Activated CD8-positive, alpha-beta memory T cell treated with anti-CD3 and anti-CD28 coated beads, Interleukin-2, amount 10 ng/mL, durations not matched to agents 7 days and 5 days (primary cell): ENCODE measurements at regions not wholly inside any gene's neighbourhood (a gene's known extent, or its start where the extent isn't known, plus 50 kb on each side); places are given as distances from the start of the nearest gene placed in this dataset.
A peak's percentile ranks its signal among the peaks of the same experiment; 100 is the strongest.
"Not testable (repeated sequence)": the region's sequence is repeated elsewhere in the genome, so short reads cannot be mapped to it uniquely, and the experiment has no call there.

Source experiments
- ATAC-seq: fragments of 150-1000 bp; cut with Tn5 transposase; one replicate; pipeline ENCODE4 v1.10.0; 2021; ENCODE audit warnings: moderate library complexity
- CTCF ChIA-PET: fragments of 350-600 bp; sonication (Branson Sonifier 250); formaldehyde crosslinking; loops from one replicate; lab custom pipeline; 2021; ENCODE audit warnings: antibody characterized with exemption; lab: Charles Lee
- DNase-seq: peaks from one replicate; pipeline ENCODE4 v3.0.0-alpha.2; 2020
- H3K27ac Mint-ChIP-seq: one replicate; pipeline ENCODE4 v1.8.0; 2021; ENCODE audit warnings: mild to moderate bottlenecking, mixed read lengths
- H3K27me3 Mint-ChIP-seq: one replicate; pipeline ENCODE4 v1.8.0; 2021; ENCODE audit warnings: mixed read lengths
- H3K36me3 Mint-ChIP-seq: one replicate; pipeline ENCODE4 v1.8.0; 2021; ENCODE audit warnings: mild to moderate bottlenecking, mixed read lengths
- H3K4me1 Mint-ChIP-seq: one replicate; pipeline ENCODE4 v1.8.0; 2021; ENCODE audit warnings: mixed read lengths
- H3K4me3 Mint-ChIP-seq: one replicate; pipeline ENCODE4 v1.8.0; 2021; ENCODE audit warnings: mild to moderate bottlenecking, moderate library complexity, mixed read lengths
- H3K9me3 Mint-ChIP-seq: one replicate; pipeline ENCODE4 v1.8.0; 2022; ENCODE audit warnings: low read depth, mixed read lengths

DNA sequence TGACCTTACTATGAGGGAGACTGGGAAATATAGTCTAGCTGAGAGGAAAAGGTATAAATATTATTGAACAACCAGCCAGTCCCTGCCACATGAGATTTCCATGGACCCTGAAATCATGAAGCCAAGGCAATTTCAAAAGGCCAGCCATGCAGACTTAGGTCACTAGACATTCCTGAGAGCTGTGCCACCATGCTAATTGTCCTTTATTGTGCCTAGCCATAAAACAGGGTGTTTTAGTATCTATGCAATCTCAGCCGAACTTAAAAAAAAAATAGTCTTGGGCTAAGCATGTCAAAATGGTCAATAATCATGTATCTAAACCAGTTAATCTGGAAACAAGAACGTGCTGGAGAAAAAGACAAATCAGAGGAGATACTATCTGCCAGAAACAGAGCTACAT lies 269.5 kb downstream of the LNPK start:
- Mint-ChIP-seq H3K9me3 (no peaks in the 10 kb centered on the region), H3K4me1 (no peaks in the 10 kb centered on the region), H3K4me3 (no peak overlapping the region), H3K27ac (no peak overlapping the region), H3K36me3 (no peaks in the 10 kb centered on the region), H3K27me3 (peaks cover 1% of the 10 kb centered on the region)
- ATAC-seq (no peak), DNase-seq (no peak)
- CTCF ChIA-PET, result no interaction called here

DNA sequence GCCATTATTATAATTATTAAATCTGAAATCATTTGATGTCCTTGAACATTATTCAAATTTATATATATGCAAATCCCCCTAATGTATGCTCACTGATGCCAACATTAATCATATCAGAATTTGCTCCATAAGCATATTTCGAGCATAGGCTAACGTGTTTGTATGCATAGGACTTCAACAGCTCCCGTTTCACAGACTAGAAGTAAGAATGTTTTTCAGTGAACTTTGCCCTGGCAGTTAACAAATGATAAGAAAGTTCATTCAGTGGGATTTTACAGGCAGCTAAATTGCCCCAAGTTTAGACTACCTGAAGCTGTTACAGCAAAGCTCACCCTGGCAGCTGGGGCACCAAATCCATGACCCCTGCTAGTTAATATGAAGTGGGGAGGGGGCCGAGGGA lies 272.0 kb downstream of the LNPK start:
- Mint-ChIP-seq H3K4me3 (no peak overlapping the region), H3K27ac (no peak overlapping the region), H3K9me3 (no peaks in the 10 kb centered on the region), H3K27me3 (no peaks in the 10 kb centered on the region), H3K36me3 (no peaks in the 10 kb centered on the region), H3K4me1 (no peaks in the 10 kb centered on the region)
- ATAC-seq (no peak), DNase-seq (no peak)
- CTCF ChIA-PET, result no interaction called here

DNA sequence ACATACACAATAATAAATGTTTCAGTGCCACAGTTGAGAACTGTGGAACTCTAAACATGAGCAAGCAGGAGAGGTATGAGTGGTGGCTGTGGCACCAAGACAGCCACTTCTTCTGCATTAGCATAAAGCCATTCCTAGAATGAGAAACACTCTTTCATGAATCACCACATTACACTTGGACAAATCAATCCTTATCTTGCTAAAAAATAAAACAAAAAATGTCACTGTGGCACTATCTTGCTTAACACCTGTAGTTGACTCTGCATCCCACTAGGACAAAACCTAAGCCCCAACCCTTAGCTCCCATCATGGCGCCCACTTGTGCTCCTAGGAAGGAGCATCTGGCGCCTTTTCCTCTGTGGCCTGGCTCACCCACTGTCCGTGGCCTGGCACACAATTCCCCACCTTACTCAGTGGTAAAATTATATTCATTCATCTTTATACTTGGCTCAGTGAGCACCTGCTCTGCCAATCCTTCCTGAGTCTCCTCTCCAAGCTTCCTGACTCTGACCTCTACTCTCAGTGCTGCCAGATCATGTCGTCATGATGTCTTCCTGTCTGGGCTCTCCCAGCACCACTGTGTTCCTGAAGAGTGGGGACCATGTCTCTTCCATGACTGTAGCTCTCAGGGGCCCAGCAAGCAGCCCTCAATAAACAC lies 272.9 kb downstream of the LNPK start:
- Mint-ChIP-seq H3K36me3 (no peaks in the 10 kb centered on the region), H3K4me1 (no peaks in the 10 kb centered on the region), H3K9me3 (no peaks in the 10 kb centered on the region), H3K27me3 (no peaks in the 10 kb centered on the region), H3K27ac (no peak overlapping the region), H3K4me3 (no peak overlapping the region)
- ATAC-seq (no peak), DNase-seq (no peak)
- CTCF ChIA-PET, result no interaction called here

DNA sequence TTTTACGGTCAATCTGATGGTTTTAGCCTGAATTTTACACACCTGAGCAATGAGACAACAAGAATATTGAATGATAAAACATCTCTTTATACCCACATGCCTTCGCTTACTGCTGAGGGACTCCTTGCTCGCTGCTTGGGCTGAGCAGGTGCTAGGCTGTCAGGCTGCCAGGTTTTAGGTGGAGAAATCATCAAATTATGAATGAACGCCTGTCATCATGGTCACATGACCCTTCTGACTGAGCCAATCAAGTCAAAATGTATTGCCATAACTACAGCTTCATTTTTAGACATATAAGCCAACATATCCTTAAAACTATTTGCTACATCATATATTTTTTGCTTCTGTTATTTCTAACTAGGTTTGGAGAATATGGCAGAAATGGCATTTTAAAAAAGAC lies 274.0 kb downstream of the LNPK start:
- H3K27ac Mint-ChIP-seq, result no peak overlapping the region
- H3K4me3 Mint-ChIP-seq, result no peak overlapping the region
- H3K4me1 Mint-ChIP-seq, result no peaks in the 10 kb centered on the region
- no peaks in the 10 kb centered on the region for H3K27me3 Mint-ChIP-seq
- H3K36me3 Mint-ChIP-seq, result no peaks in the 10 kb centered on the region
- DNase-seq, result no peak
- CTCF ChIA-PET, result no interaction called here
- ATAC-seq, result no peak
- H3K9me3 Mint-ChIP-seq, result no peaks in the 10 kb centered on the region

DNA sequence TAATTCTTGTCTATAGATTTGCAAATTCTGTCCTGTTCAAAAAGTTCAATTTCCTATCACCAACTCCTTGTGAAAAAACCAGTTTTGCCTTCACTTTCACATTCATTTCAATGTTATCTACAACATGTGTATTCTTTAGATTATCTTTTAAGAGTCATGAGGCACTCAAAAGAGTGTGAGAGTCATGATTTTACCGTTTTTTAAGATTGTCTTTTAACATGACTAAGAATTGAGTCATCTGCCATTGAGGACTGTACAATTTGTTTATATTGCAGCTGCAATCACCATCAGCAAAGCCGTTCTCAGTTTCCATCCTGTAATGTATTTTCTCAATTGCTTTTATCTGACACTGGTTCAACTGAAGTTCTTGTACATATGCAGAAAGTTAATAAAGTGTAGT lies 275.8 kb downstream of the LNPK start:
- Mint-ChIP-seq H3K4me3 (no peak overlapping the region), H3K4me1 (no peaks in the 10 kb centered on the region), H3K9me3 (no peaks in the 10 kb centered on the region), H3K27ac (no peak overlapping the region), H3K27me3 (no peaks in the 10 kb centered on the region), H3K36me3 (no peaks in the 10 kb centered on the region)
- no peak for ATAC-seq
- no peak for DNase-seq
- CTCF ChIA-PET, result no interaction called here

DNA sequence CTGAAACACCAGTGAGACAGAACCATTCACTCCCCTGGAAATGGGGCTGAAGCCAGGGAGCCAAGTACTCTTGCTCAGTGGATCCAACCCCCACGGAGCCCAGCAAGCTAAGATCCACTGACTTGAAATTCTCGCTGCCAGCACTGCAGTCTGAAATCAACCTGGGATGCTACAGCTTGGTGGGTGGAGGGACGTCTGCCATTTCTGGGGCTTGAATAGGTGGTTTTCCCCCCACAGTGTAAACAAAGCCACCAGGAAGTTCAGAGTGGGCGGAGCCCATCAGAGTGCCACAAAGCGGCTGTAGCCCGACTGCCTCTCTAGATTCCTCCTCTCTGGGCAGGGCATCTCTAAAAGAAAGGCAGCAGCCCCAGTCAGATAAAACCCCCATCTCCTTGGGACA lies 292.8 kb downstream of the LNPK start:
- Mint-ChIP-seq H3K4me1 (no peaks in the 10 kb centered on the region), H3K9me3 (no peaks in the 10 kb centered on the region), H3K4me3 (no peak overlapping the region), H3K36me3 (no peaks in the 10 kb centered on the region), H3K27ac (no peak overlapping the region), H3K27me3 (no peaks in the 10 kb centered on the region)
- CTCF ChIA-PET, result no interaction called here
- DNase-seq (no peak), ATAC-seq (no peak)

DNA sequence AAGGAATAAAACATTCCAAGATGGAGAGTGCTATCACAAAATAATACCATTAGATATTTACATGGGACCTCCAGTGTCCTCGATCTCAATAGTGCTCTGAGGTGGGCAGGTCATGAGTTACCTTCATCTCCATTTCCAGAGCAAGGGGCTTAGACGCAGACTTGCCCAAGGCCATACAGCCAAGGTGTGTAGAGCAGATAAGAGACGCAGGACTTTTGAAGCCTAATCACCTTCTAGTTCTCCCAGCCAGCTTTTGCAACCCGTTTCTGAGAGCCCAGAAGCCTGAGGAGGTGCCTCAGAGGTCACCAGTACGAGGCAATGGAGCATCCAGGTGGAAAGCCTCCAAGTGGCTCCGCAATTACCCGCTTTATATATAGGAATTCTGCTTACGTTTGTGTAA lies 294.7 kb downstream of the LNPK start:
- ATAC-seq (no peak), DNase-seq (no peak)
- Mint-ChIP-seq H3K4me3 (no peak overlapping the region), H3K36me3 (no peaks in the 10 kb centered on the region), H3K27ac (no peak overlapping the region), H3K4me1 (no peaks in the 10 kb centered on the region), H3K9me3 (no peaks in the 10 kb centered on the region), H3K27me3 (no peaks in the 10 kb centered on the region)
- CTCF ChIA-PET, result interaction anchor here (1.3 kb wide), 1 partner anchor 17 kb away, joined by 3 read pairs; no protein-coding TSS in a partner anchor

DNA sequence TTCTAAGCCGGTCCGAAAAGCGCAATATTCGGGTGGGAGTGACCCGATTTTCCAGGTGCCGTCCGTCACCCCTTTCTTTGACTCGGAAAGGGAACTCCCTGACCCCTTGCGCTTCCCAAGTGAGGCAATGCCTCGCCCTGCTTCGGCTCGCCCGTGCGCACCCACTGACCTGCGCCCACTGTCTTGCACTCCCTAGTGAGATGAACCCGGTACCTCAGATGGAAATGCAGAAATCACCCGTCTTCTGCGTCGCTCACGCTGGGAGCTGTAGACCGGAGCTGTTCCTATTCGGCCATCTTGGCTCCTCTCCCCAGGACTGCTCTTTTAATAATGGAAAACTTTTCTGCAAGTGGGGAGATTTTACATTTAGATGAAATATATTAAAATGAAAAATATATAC lies 297.5 kb downstream of the LNPK start:
- H3K36me3 Mint-ChIP-seq, H3K9me3 Mint-ChIP-seq, ATAC-seq, H3K4me1 Mint-ChIP-seq, H3K27ac Mint-ChIP-seq, H3K27me3 Mint-ChIP-seq, DNase-seq, H3K4me3 Mint-ChIP-seq, CTCF ChIA-PET: not testable (repeated sequence)

DNA sequence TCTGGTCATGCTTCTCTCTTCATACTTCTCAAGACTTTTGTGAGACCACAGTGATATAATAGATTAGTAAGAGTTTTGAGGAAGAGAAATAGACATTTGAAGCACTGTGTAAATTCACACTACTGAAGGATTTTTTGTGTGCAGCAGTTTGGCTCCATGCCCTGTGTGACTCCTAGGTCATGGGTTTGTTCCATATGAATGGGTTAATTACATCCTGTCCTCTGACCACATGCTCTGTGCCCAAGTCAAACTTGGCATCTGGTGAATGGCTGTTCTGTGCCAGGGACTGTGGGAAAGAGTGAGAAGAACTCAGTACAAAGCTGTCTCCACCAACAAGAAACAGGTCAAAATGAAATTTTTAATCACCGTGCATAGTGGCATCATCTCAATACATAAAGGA lies 304.0 kb downstream of the LNPK start:
- CTCF ChIA-PET, result no interaction called here
- ATAC-seq, result no peak
- no peak overlapping the region for H3K27ac Mint-ChIP-seq

DNA sequence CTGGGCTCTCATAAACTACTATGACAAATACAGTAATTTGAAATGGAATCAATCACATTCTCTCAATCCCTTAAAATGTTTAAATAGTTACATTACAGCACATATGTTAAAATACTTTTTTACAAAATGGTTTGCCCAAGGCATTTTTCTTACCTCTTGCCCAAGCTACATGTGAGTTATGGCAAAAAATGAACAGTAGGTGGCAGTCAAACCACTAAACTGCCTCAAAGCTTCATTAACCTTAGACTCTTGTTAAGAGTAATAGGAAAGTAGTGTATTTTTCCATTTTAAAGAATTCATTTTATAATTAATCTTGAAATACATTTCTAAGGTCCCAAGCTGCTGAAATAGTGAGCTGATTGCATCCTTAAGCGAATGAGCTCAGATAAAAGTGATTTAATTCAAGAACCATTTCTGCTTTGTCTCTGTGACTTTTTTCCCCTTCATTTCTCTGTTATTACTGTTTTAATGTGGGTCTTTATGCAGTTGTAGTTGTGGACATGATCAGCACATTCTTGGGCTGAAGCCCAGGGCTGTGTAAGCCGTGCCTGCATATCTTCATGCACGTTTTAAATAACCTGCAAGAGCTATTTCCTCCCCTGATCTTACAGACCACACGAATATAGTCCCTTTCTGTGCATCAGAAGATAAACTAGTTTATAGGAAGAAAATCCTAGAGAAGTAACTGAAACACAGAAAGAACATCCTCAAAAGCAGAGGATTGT lies 311.8 kb downstream of the LNPK start:
- Mint-ChIP-seq H3K27ac (no peak overlapping the region), H3K4me1 (no peaks in the 10 kb centered on the region), H3K36me3 (no peaks in the 10 kb centered on the region), H3K27me3 (peaks cover 28% of the 10 kb centered on the region), H3K4me3 (no peak overlapping the region), H3K9me3 (no peaks in the 10 kb centered on the region)
- no peak for DNase-seq
- peak; percentile 53 for ATAC-seq
- CTCF ChIA-PET, result interaction anchor here (0.6 to 5.3 kb wide), 18 partner anchors 10 to 631 kb away, joined by 3 to 65 read pairs (median 3); no protein-coding TSS in a partner anchor

More for the DNA sequence above, 304.0 kb downstream of the LNPK start:
- Mint-ChIP-seq H3K9me3 (no peaks in the 10 kb centered on the region), H3K4me3 (no peak overlapping the region), H3K36me3 (no peaks in the 10 kb centered on the region), H3K27me3 (peaks cover 20% of the 10 kb centered on the region), H3K4me1 (no peaks in the 10 kb centered on the region)
- no peak for DNase-seq

DNA sequence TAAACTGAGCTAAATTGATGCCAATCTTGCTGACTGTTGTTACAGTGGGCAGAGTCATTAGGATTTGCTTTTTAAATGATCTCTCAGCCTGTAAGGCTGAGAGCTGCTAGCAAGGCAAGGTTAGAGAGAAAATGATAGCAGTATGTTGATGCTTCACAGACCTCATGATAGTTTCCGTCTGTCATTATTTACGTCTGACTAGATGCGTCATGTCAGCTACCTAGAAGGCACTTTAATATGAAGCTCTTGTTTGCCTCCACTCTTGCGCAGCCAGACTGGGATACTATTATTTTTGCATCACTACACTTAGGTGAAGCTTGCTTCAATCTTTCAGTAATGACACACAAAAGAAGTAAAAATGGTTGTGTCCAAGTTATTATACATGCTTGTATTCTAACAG lies 313.8 kb downstream of the LNPK start:
- no peaks in the 10 kb centered on the region for H3K9me3 Mint-ChIP-seq
- ATAC-seq, result no peak
- no peaks in the 10 kb centered on the region for H3K4me1 Mint-ChIP-seq
- peaks cover 26% of the 10 kb centered on the region for H3K27me3 Mint-ChIP-seq
- H3K27ac Mint-ChIP-seq, result no peak overlapping the region
- no peaks in the 10 kb centered on the region for H3K36me3 Mint-ChIP-seq
- H3K4me3 Mint-ChIP-seq, result no peak overlapping the region
- CTCF ChIA-PET, result interaction anchor here (5.3 kb wide), 1 partner anchor 409 kb away, joined by 65 read pairs; no protein-coding TSS in a partner anchor
- no peak for DNase-seq

DNA sequence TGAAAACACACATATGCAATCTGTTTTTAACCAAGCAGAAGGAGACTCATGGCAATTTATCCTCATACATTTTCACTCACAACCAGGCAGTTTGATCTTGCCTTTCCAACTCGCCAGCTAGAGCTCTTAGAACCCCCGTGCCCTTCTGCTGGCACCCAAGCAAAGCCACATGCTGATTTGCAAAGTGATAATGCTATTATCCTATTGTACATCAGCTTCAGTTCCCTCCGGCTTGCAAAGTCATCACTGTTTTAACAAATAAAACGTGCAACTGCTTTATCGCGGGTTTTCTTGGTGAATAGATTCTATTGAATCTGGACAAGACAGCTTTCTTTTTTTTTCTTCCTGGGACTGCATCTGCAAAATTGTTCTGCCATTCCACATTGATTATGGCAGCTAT lies 314.6 kb downstream of the LNPK start:
- H3K27me3 Mint-ChIP-seq, result peaks cover 26% of the 10 kb centered on the region
- no peaks in the 10 kb centered on the region for H3K9me3 Mint-ChIP-seq
- DNase-seq (no peak), ATAC-seq (no peak)
- CTCF ChIA-PET, result interaction anchor here (5.3 kb wide), 1 partner anchor 410 kb away, joined by 65 read pairs; no protein-coding TSS in a partner anchor
- H3K36me3 Mint-ChIP-seq, result no peaks in the 10 kb centered on the region
- H3K27ac Mint-ChIP-seq, result no peak overlapping the region
- no peak overlapping the region for H3K4me3 Mint-ChIP-seq
- no peaks in the 10 kb centered on the region for H3K4me1 Mint-ChIP-seq

DNA sequence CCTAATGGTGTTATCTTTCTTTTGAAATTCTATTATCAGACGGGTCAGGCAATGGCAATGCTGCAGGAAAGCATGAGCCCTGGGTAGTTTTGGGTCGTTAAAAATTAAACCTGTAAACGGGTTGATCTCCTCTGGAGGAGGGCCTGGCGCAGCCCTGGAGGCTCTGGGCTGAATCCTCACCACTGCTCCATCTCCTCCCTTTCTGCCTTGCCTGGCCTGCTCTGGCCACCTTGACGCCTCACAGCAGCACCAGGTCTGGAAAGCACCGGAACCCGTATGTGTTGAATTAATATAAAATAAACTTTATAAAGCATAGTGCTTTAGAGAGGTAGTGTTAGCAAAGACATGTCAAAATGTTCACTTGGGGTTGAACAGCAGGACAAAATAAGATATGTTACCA lies 316.1 kb downstream of the LNPK start:
- H3K4me3 Mint-ChIP-seq, result no peak overlapping the region
- no peak for ATAC-seq
- no peaks in the 10 kb centered on the region for H3K9me3 Mint-ChIP-seq
- H3K27ac Mint-ChIP-seq, result no peak overlapping the region
- no peaks in the 10 kb centered on the region for H3K4me1 Mint-ChIP-seq
- no peaks in the 10 kb centered on the region for H3K36me3 Mint-ChIP-seq
- H3K27me3 Mint-ChIP-seq, result peaks cover 27% of the 10 kb centered on the region
- no peak for DNase-seq
- CTCF ChIA-PET, result interaction anchor here (5.3 kb wide), 1 partner anchor 411 kb away, joined by 65 read pairs; no protein-coding TSS in a partner anchor

DNA sequence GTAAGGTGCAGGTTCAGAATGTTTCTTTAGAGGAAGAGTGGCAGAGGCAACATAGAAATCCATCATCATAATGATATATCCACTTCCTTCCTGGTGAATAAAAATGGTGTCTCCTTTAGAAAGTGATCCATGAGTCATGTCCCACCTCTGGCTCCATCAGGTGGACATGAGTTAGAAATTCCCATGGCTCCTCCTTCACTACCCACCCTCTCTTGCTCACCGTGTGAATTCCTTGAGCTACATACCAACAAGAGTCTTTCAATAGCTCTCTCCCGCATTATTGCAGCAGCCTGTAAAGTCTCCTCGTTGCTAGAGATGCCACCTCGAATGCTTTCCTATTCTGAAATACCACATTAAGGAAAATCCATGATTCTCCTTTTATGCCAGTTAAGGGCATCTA lies 317.6 kb downstream of the LNPK start:
- H3K4me1 Mint-ChIP-seq, result no peaks in the 10 kb centered on the region
- no peak overlapping the region for H3K27ac Mint-ChIP-seq
- H3K27me3 Mint-ChIP-seq, result peaks cover 23% of the 10 kb centered on the region
- H3K4me3 Mint-ChIP-seq, result no peak overlapping the region
- ATAC-seq, result no peak
- no peaks in the 10 kb centered on the region for H3K9me3 Mint-ChIP-seq
- no peaks in the 10 kb centered on the region for H3K36me3 Mint-ChIP-seq
- no peak for DNase-seq
- CTCF ChIA-PET, result interaction anchor here (0.6 kb wide), 1 partner anchor 460 kb away, joined by 3 read pairs; no protein-coding TSS in a partner anchor
